ENCODE measurements at regions not wholly inside any gene's neighbourhood (a gene's known extent, or its start where the extent isn't known, plus 50 kb on each side); places are given as distances from the start of the nearest gene placed in this dataset.

- TF ChIP-seq, protein P1, sequence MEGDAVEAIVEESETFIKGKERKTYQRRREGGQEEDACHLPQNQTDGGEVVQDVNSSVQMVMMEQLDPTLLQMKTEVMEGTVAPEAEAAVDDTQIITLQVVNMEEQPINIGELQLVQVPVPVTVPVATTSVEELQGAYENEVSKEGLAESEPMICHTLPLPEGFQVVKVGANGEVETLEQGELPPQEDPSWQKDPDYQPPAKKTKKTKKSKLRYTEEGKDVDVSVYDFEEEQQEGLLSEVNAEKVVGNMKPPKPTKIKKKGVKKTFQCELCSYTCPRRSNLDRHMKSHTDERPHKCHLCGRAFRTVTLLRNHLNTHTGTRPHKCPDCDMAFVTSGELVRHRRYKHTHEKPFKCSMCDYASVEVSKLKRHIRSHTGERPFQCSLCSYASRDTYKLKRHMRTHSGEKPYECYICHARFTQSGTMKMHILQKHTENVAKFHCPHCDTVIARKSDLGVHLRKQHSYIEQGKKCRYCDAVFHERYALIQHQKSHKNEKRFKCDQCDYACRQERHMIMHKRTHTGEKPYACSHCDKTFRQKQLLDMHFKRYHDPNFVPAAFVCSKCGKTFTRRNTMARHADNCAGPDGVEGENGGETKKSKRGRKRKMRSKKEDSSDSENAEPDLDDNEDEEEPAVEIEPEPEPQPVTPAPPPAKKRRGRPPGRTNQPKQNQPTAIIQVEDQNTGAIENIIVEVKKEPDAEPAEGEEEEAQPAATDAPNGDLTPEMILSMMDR (IDR thresholded peaks at IDR 0.05; ENCODE audit: borderline replicate concordance, insufficient read depth, low read depth, low read length): no peak
- H3K4me3 ChIP-seq (ENCODE audit: low read depth, low read length): no peak overlapping the region
Measured at GRCh38 chr21:38958940-38959691, 153.4 kb downstream of the ETS2 start.

DNA sequence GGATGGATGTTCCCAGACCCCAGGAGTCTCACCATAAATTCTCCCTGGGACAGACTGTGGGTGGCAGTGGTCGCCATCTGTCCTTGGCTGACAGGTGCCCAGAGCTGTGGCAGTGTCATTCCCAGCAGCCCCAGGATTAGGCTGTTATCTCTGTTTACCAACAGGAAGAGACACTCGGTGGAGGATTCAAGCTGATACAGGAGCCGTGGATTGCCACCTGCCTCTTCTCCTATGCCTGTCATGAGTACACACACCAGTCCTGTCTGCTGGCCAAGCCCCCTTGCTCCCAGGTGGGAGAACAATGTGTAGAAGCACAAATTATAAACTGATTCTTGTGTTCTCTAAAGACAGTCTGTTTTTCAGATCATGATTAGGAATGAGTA, 152.6 kb downstream of the ETS2 start:
- H3K4me3 ChIP-seq (ENCODE audit: low read depth, low read length): no peak overlapping the region
- TF ChIP-seq, protein P1 (IDR thresholded peaks at IDR 0.05; ENCODE audit: borderline replicate concordance, insufficient read depth, low read depth, low read length): no peak

GRCh38 chr21:38957575-38958322, 152.0 kb downstream of the ETS2 start:
- H3K4me3 ChIP-seq (ENCODE audit: low read depth, low read length): no peak overlapping the region
- TF ChIP-seq, protein P1 (IDR thresholded peaks at IDR 0.05; ENCODE audit: borderline replicate concordance, insufficient read depth, low read depth, low read length): no peak

DNA sequence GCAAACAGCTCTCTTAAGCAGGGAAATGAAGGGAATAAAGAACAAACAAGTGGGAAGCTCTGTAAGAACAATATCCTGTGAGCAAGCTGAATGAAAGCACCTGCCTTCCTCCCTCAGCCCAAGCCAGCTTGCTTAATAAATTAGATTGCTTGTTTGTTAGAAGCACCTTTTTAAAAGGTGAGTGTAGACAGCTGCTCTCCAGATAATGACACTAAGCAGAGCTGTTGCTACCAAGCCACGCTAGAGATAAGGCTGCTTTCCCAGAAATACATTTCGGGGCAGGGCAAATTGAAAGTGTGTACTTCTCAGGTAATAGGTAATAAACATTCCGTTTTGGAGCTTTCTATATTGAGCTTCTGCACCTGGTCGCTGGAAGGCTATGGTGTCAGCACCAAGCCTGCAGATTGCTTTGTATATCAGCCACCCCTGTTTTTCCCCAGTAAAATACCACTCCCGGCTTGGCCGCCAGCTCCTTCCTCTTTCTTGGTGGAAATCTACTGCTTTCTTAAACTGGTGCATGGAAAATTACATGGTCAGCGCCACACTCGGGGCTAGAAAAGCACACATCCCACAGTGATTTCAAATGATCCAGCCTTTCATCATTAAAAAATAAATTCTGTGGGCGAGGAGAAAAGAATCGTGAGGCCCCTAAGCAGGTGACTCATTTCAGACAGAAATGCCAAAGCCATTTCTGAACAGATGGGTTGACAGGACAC, 151.3 kb downstream of the ETS2 start:
- H3K4me3 ChIP-seq (ENCODE audit: low read depth, low read length): no peak overlapping the region
- TF ChIP-seq, protein P1 (IDR thresholded peaks at IDR 0.05; ENCODE audit: borderline replicate concordance, insufficient read depth, low read depth, low read length): no peak

DNA sequence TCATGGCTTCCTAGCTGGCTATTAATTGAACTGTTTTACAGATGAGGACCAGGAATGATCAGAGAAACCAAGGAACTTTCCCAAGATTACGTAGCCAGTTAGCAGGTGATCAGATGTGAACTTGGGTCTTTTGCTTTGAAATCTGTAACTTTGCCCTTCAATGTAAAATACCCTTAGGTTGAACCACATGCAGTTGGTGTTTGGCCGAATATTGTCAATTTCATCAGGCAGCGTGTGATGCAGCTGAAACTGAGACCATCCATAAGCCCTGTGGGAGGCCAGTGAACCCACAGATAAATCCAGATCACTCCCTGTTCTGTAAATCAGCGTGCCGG, 150.8 kb downstream of the ETS2 start:
- no peak overlapping the region for H3K4me3 ChIP-seq (ENCODE audit: low read depth, low read length)
- TF ChIP-seq, protein P1 (IDR thresholded peaks at IDR 0.05; ENCODE audit: borderline replicate concordance, insufficient read depth, low read depth, low read length): no peak

DNA sequence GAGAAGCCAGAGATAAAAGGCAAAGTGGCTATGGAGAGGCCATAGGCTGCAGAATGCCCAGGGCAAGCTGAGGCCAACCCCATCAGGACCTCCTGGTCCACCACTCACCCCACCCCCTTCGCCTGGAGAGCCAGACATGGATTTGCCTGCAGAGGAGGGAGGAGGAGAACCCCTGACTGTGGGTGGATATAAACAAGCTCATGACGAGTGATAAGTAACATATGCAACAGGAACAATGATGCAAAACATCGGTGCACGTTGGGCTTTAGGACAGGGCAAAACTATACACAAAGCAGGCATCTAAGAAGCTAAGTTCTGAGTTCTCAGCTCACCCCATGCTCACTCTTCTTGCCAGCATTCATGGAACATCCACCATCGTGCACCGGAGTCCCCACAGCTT, 150.3 kb downstream of the ETS2 start:
- TF ChIP-seq, protein P1 (IDR thresholded peaks at IDR 0.05; ENCODE audit: borderline replicate concordance, insufficient read depth, low read depth, low read length): no peak
- H3K4me3 ChIP-seq (ENCODE audit: low read depth, low read length): no peak overlapping the region

All from GM12875 (cell line).